GM23338 (cell line): ENCODE measurements at regions not wholly inside any gene's neighbourhood (a gene's known extent, or its start where the extent isn't known, plus 50 kb on each side); places are given as distances from the start of the nearest gene placed in this dataset.

ENCODE experiments used
- ATAC-seq: fragments of 200-7000 bp; cut with Tn5 transposase; 3 replicates; pipeline ENCODE4 v1.9.1; 2020
- DNase-seq: peaks from one replicate; pipeline ENCODE4 v3.0.0-alpha.2; 2015; ENCODE audit warnings: low spot score
- H2AFZ ChIP-seq: fragments of 200-600 bp; sonication (generic); 2 replicates; pipeline ENCODE4 v1.8.0; 2016; ENCODE audit warnings: antibody characterized with exemption, mild to moderate bottlenecking, moderate library complexity
- H3F3A ChIP-seq: fragments of 200-600 bp; sonication (generic); replicated peaks from 2 replicates; pipeline ENCODE4 v1.8.0; 2017; ENCODE audit warnings: antibody characterized with exemption, mixed run types, low read depth
- H3K27ac ChIP-seq: fragments of 200-600 bp; sonication (generic); 2 replicates; pipeline ENCODE4 v1.6.1; 2016; ENCODE audit warnings: low read depth
- H3K27me3 ChIP-seq: fragments of 200-600 bp; sonication (generic); 2 replicates; pipeline ENCODE4 v1.8.0; 2016; ENCODE audit warnings: mild to moderate bottlenecking, mixed run types, moderate library complexity; ENCODE audit not compliant: insufficient read depth
- H3K36me3 ChIP-seq: fragments of 200-600 bp; sonication (generic); 2 replicates; pipeline ENCODE4 v1.8.0; 2016; ENCODE audit warnings: mild to moderate bottlenecking; ENCODE audit not compliant: insufficient read depth
- H3K4me1 ChIP-seq: fragments of 200-600 bp; sonication (generic); 2 replicates; pipeline ENCODE4 v1.8.0; 2016; ENCODE audit warnings: mild to moderate bottlenecking, moderate library complexity; ENCODE audit not compliant: insufficient read depth
- H3K4me2 ChIP-seq: fragments of 200-600 bp; sonication (generic); 2 replicates; pipeline ENCODE4 v1.7.1; 2017; ENCODE audit warnings: mixed run types
- H3K4me3 ChIP-seq: fragments of 200-600 bp; sonication (generic); 2 replicates; pipeline ENCODE4 v1.6.1; 2016; ENCODE audit warnings: mixed run types
- H3K79me2 ChIP-seq: fragments of 200-600 bp; sonication (generic); replicated peaks from 2 replicates; pipeline ENCODE4 v1.8.0; 2017; ENCODE audit warnings: mild to moderate bottlenecking; ENCODE audit not compliant: insufficient read depth
- H3K9me2 ChIP-seq: fragments of 200-600 bp; sonication (generic); 2 replicates; pipeline ENCODE4 v1.8.0; 2017; ENCODE audit not compliant: insufficient read depth
- H4K20me1 ChIP-seq: fragments of 200-600 bp; sonication (generic); replicated peaks from 2 replicates; pipeline ENCODE4 v1.8.0; 2017; ENCODE audit warnings: mild to moderate bottlenecking; ENCODE audit not compliant: insufficient read depth
- H3K27ac Mint-ChIP-seq: 2 replicates; pipeline ENCODE4 v1.8.0; 2020; ENCODE audit warnings: inconsistent platforms, mild to moderate bottlenecking, moderate library complexity, mixed read lengths
- H3K27me3 Mint-ChIP-seq: 3 replicates; pipeline ENCODE4 v1.8.0; 2022; ENCODE audit warnings: low read depth, mild to moderate bottlenecking, moderate library complexity, mixed read lengths, inconsistent platforms; ENCODE audit not compliant: insufficient read depth, poor library complexity
- H3K36me3 Mint-ChIP-seq: 3 replicates; pipeline ENCODE4 v1.8.0; 2021; ENCODE audit warnings: low read depth, mild to moderate bottlenecking, inconsistent platforms, moderate library complexity, mixed read lengths
- H3K4me1 Mint-ChIP-seq: 3 replicates; pipeline ENCODE4 v1.8.0; 2020; ENCODE audit warnings: mild to moderate bottlenecking, inconsistent platforms, mixed read lengths
- H3K4me3 Mint-ChIP-seq: 3 replicates; pipeline ENCODE4 v1.8.0; 2021; ENCODE audit warnings: moderate library complexity, mild to moderate bottlenecking, inconsistent platforms, mixed read lengths
- H3K9me3 Mint-ChIP-seq: 3 replicates; pipeline ENCODE4 v1.8.0; 2020; ENCODE audit warnings: moderate library complexity, mild to moderate bottlenecking, inconsistent platforms, mixed read lengths
- EZH2 ChIP-seq: fragments of 200-600 bp; sonication (generic); IDR thresholded peaks from one replicate; pipeline ENCODE4 v1.8.0; 2017; ENCODE audit warnings: antibody characterized with exemption, mild to moderate bottlenecking, low read depth; ENCODE audit not compliant: unreplicated experiment
- EZH2phosphoT487 ChIP-seq: fragments of 200-600 bp; sonication (generic); IDR thresholded peaks from one replicate; pipeline ENCODE4 v1.8.1; 2018; ENCODE audit warnings: antibody characterized with exemption; ENCODE audit not compliant: unreplicated experiment
- POLR2AphosphoS5 ChIP-seq: IDR thresholded peaks from 2 replicates; pipeline ENCODE4 v1.6.1; 2016; ENCODE audit warnings: antibody characterized with exemption, low read depth
- STAT1 ChIP-seq: IDR thresholded peaks from one replicate; pipeline ENCODE4 v1.6.1; 2016; ENCODE audit warnings: antibody characterized with exemption; ENCODE audit not compliant: unreplicated experiment
- TF ChIP-seq, protein P1 (sequence below): IDR thresholded peaks from one replicate; pipeline ENCODE4 v1.6.1; 2018; ENCODE audit warnings: antibody characterized with exemption; ENCODE audit not compliant: unreplicated experiment
- TF ChIP-seq, protein P2 (sequence below): fragments of 250-450 bp; sonication (Bioruptor Pico); IDR thresholded peaks from 2 replicates; pipeline ENCODE4 v1.5.0; 2020; ENCODE audit warnings: mild to moderate bottlenecking, moderate library complexity

DNA sequence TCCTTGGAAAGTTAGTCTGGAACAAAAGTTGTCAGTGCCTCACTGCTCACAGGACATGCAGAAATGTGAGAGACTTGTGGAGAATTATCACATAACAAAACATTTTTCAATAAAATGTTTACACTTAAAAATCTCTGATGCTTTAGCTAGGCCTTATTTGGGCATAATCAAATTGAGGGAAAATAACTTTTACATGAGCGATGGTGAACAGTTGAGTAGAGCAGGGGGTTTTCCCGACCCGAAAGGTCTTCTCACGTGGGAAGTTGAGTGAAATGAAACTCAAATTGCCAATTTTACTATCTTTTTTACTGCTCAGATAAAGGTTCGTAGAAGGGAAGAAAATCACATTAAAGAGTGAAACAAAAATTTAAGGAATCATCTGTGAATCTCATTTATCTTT, 465.6 kb downstream of the MTX2 start:
- H3K4me1 Mint-ChIP-seq: no peaks in the 10 kb centered on the region
- H3K9me2 ChIP-seq: peaks cover 19% of the 10 kb centered on the region

More for the DNA sequence above, 465.6 kb downstream of the MTX2 start:
- no peaks in the 10 kb centered on the region for H3K79me2 ChIP-seq
- H4K20me1 ChIP-seq: no peaks in the 10 kb centered on the region
- no peaks in the 10 kb centered on the region for H3K36me3 ChIP-seq
- H3K27me3 Mint-ChIP-seq: no peaks in the 10 kb centered on the region
- H3K27ac Mint-ChIP-seq: no peak overlapping the region
- TF ChIP-seq EZH2 (no peak), POLR2AphosphoS5 (no peak), STAT1 (no peak), EZH2phosphoT487 (no peak)
- TF ChIP-seq, protein P1, sequence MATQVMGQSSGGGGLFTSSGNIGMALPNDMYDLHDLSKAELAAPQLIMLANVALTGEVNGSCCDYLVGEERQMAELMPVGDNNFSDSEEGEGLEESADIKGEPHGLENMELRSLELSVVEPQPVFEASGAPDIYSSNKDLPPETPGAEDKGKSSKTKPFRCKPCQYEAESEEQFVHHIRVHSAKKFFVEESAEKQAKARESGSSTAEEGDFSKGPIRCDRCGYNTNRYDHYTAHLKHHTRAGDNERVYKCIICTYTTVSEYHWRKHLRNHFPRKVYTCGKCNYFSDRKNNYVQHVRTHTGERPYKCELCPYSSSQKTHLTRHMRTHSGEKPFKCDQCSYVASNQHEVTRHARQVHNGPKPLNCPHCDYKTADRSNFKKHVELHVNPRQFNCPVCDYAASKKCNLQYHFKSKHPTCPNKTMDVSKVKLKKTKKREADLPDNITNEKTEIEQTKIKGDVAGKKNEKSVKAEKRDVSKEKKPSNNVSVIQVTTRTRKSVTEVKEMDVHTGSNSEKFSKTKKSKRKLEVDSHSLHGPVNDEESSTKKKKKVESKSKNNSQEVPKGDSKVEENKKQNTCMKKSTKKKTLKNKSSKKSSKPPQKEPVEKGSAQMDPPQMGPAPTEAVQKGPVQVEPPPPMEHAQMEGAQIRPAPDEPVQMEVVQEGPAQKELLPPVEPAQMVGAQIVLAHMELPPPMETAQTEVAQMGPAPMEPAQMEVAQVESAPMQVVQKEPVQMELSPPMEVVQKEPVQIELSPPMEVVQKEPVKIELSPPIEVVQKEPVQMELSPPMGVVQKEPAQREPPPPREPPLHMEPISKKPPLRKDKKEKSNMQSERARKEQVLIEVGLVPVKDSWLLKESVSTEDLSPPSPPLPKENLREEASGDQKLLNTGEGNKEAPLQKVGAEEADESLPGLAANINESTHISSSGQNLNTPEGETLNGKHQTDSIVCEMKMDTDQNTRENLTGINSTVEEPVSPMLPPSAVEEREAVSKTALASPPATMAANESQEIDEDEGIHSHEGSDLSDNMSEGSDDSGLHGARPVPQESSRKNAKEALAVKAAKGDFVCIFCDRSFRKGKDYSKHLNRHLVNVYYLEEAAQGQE: no peak
- TF ChIP-seq, protein P2, sequence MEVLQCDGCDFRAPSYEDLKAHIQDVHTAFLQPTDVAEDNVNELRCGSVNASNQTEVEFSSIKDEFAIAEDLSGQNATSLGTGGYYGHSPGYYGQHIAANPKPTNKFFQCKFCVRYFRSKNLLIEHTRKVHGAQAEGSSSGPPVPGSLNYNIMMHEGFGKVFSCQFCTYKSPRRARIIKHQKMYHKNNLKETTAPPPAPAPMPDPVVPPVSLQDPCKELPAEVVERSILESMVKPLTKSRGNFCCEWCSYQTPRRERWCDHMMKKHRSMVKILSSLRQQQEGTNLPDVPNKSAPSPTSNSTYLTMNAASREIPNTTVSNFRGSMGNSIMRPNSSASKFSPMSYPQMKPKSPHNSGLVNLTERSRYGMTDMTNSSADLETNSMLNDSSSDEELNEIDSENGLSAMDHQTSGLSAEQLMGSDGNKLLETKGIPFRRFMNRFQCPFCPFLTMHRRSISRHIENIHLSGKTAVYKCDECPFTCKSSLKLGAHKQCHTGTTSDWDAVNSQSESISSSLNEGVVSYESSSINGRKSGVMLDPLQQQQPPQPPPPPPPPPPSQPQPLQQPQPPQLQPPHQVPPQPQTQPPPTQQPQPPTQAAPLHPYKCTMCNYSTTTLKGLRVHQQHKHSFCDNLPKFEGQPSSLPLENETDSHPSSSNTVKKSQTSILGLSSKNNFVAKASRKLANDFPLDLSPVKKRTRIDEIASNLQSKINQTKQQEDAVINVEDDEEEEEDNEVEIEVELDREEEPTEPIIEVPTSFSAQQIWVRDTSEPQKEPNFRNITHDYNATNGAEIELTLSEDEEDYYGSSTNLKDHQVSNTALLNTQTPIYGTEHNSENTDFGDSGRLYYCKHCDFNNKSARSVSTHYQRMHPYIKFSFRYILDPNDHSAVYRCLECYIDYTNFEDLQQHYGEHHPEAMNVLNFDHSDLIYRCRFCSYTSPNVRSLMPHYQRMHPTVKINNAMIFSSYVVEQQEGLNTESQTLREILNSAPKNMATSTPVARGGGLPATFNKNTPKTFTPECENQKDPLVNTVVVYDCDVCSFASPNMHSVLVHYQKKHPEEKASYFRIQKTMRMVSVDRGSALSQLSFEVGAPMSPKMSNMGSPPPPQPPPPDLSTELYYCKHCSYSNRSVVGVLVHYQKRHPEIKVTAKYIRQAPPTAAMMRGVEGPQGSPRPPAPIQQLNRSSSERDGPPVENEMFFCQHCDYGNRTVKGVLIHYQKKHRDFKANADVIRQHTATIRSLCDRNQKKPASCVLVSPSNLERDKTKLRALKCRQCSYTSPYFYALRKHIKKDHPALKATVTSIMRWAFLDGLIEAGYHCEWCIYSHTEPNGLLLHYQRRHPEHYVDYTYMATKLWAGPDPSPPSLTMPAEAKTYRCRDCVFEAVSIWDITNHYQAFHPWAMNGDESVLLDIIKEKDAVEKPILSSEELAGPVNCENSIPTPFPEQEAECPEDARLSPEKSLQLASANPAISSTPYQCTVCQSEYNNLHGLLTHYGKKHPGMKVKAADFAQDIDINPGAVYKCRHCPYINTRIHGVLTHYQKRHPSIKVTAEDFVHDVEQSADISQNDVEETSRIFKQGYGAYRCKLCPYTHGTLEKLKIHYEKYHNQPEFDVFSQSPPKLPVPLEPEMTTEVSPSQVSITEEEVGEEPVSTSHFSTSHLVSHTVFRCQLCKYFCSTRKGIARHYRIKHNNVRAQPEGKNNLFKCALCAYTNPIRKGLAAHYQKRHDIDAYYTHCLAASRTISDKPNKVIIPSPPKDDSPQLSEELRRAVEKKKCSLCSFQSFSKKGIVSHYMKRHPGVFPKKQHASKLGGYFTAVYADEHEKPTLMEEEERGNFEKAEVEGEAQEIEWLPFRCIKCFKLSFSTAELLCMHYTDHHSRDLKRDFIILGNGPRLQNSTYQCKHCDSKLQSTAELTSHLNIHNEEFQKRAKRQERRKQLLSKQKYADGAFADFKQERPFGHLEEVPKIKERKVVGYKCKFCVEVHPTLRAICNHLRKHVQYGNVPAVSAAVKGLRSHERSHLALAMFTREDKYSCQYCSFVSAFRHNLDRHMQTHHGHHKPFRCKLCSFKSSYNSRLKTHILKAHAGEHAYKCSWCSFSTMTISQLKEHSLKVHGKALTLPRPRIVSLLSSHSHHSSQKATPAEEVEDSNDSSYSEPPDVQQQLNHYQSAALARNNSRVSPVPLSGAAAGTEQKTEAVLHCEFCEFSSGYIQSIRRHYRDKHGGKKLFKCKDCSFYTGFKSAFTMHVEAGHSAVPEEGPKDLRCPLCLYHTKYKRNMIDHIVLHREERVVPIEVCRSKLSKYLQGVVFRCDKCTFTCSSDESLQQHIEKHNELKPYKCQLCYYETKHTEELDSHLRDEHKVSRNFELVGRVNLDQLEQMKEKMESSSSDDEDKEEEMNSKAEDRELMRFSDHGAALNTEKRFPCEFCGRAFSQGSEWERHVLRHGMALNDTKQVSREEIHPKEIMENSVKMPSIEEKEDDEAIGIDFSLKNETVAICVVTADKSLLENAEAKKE (CRISPR knock-in tag): no peak
- no peaks in the 10 kb centered on the region for H3K36me3 Mint-ChIP-seq
- no peak overlapping the region for H3K4me2 ChIP-seq
- H3K4me3 ChIP-seq: no peak overlapping the region
- H3K9me3 Mint-ChIP-seq: no peaks in the 10 kb centered on the region
- no peaks in the 10 kb centered on the region for H3F3A ChIP-seq
- H3K4me1 ChIP-seq: no peaks in the 10 kb centered on the region
- ATAC-seq: no peak
- H3K27me3 ChIP-seq: no peaks in the 10 kb centered on the region
- no peak overlapping the region for H3K4me3 Mint-ChIP-seq
- H3K27ac ChIP-seq: no peak overlapping the region
- H2AFZ ChIP-seq: no peak overlapping the region; the same call in 1 of the 2 replicates
- no peak for DNase-seq
